HCT116 (cell line): ENCODE measurements at regions not wholly inside any gene's neighbourhood (a gene's known extent, or its start where the extent isn't known, plus 50 kb on each side); places are given as distances from the start of the nearest gene placed in this dataset.

Experiments
- ATAC-seq: fragments of 200-7000 bp; cut with Tn5 transposase; 2 replicates; pipeline ENCODE4 v1.9.1; 2020; ENCODE audit warnings: mild to moderate bottlenecking, moderate library complexity
- BruUV-seq: library from RNA; stranded (reverse); fragments of 400-500 nt; replicated peaks from 2 replicates; lab custom pipeline; 2021; lab: Mats Ljungman, UMichigan
- CTCF ChIA-PET: fragments of 300-600 bp; sonication (Branson Sonifier 250); formaldehyde crosslinking; loops from one replicate; lab custom pipeline; 2021; ENCODE audit warnings: antibody characterized with exemption; lab: Charles Lee
- POLR2A ChIA-PET: fragments of 300-600, 350-600 bp; sonication (Branson Sonifier 250); formaldehyde crosslinking; loops from one replicate; lab custom pipeline; 2021; ENCODE audit warnings: antibody characterized with exemption; lab: Charles Lee
- RAD21 ChIA-PET, 2 experiments: fragments of 300-600 bp; sonication (Branson Sonifier 250); formaldehyde crosslinking; loops; one replicate each; lab custom pipeline; 2023; ENCODE audit warnings: low total read pairs in 2 of 2; ENCODE audit not compliant: uncharacterized antibody in 2 of 2, unreplicated experiment in 2 of 2, low non-redundant PET in 1 of 2; lab: Charles Lee
- DNase-seq: peaks from one replicate; pipeline ENCODE4 v3.0.0-alpha.2; 2010; ENCODE audit warnings: low read depth, low spot score
- H2AFZ ChIP-seq: fragments of 200-600 bp; shearing (Covaris generic), sonication (generic); 2 replicates; pipeline ENCODE4 v1.6.1; 2017; ENCODE audit warnings: low read depth, mixed run types, mixed read lengths, antibody characterized with exemption, low read length; ENCODE audit not compliant: poor library complexity, severe bottlenecking
- H3K27ac ChIP-seq: 2 replicates; pipeline ENCODE4 v1.5.1; 2012; ENCODE audit warnings: low read depth, low read length
- H3K27me3 ChIP-seq: fragments of 200-600 bp; sonication (generic); 2 replicates; pipeline ENCODE4 v1.6.1; 2016; ENCODE audit warnings: mixed run types, low read length, mixed read lengths; ENCODE audit not compliant: insufficient read depth
- H3K36me3 ChIP-seq, 2 experiments: fragments of 200-500 bp in 1 of 2; fragments of 200-600 bp in 1 of 2; sonication (Bioruptor generic) in 1 of 2; sonication (generic) in 1 of 2; 2 replicates each; pipeline versions ENCODE4 v1.5.1 to v1.6.1; 2014 to 2016; ENCODE audit warnings: low read length in 2 of 2, inconsistent platforms in 1 of 2, mixed read lengths in 1 of 2, mixed run types in 1 of 2; ENCODE audit not compliant: insufficient read depth in 2 of 2, control insufficient read depth in 1 of 2
- H3K4me1 ChIP-seq, 2 experiments: fragments of 200-600 bp in 1 of 2; sonication (generic) in 1 of 2; 2 replicates each; pipeline versions ENCODE4 v1.5.1 to v1.6.1; 2012 to 2017; ENCODE audit warnings: low read length in 2 of 2, inconsistent platforms in 1 of 2, mild to moderate bottlenecking in 1 of 2, mixed read lengths in 1 of 2, mixed run types in 1 of 2, moderate library complexity in 1 of 2; ENCODE audit not compliant: insufficient read depth in 2 of 2, control insufficient read depth in 1 of 2
- H3K4me2 ChIP-seq: fragments of 200-600 bp; sonication (generic); 2 replicates; pipeline ENCODE4 v1.6.1; 2017; ENCODE audit warnings: mixed run types, low read length, mixed read lengths
- H3K4me3 ChIP-seq, 2 experiments: fragments of 200-600 bp in 1 of 2; sonication (generic) in 1 of 2; replicated peaks in 1 of 2; 2 replicates each; pipeline ENCODE4 v1.5.1; 2011 to 2016; ENCODE audit warnings: low read length in 2 of 2, control low read depth in 1 of 2, low read depth in 1 of 2, mild to moderate bottlenecking in 1 of 2, mixed read lengths in 1 of 2, mixed run types in 1 of 2
- H3K79me2 ChIP-seq: fragments of 200-600 bp; sonication (generic); 2 replicates; pipeline ENCODE4 v1.6.1; 2017; ENCODE audit warnings: mild to moderate bottlenecking, mixed run types, low read length, moderate library complexity, mixed read lengths; ENCODE audit not compliant: insufficient read depth
- H3K9ac ChIP-seq: fragments of 200-600 bp; sonication (generic); 2 replicates; pipeline ENCODE4 v1.6.1; 2016; ENCODE audit warnings: low read length, mixed read lengths
- H3K9me2 ChIP-seq: fragments of 200-600 bp; sonication (generic), shearing (Covaris generic); 2 replicates; pipeline ENCODE4 v1.6.1; 2017; ENCODE audit warnings: mixed run types, mild to moderate bottlenecking, moderate library complexity; ENCODE audit not compliant: insufficient read depth
- H3K9me3 ChIP-seq, 2 experiments: fragments of 200-500 bp in 1 of 2; fragments of 200-600 bp in 1 of 2; sonication (Bioruptor generic) in 1 of 2; sonication (generic) in 1 of 2; 2 replicates each; pipeline ENCODE4 v1.6.1; 2014 to 2017; ENCODE audit warnings: low read length in 2 of 2, mixed read lengths in 2 of 2, inconsistent platforms in 1 of 2, low read depth in 1 of 2, mild to moderate bottlenecking in 1 of 2, mixed run types in 1 of 2, moderate library complexity in 1 of 2; ENCODE audit not compliant: control insufficient read depth in 1 of 2, insufficient read depth in 1 of 2
- H4K20me1 ChIP-seq: fragments of 200-600 bp; sonication (generic), shearing (Covaris generic); 2 replicates; pipeline ENCODE4 v1.6.1; 2017; ENCODE audit warnings: mixed run types, mild to moderate bottlenecking, moderate library complexity; ENCODE audit not compliant: insufficient read depth
- ATF3 ChIP-seq: IDR thresholded peaks from 2 replicates; pipeline ENCODE4 v1.6.1; 2012
- EZH2phosphoT487 ChIP-seq: fragments of 200-600 bp; IDR thresholded peaks from 2 replicates; pipeline ENCODE4 v1.6.1; 2018; ENCODE audit warnings: antibody characterized with exemption, borderline replicate concordance
- FOSL1 ChIP-seq: IDR thresholded peaks from 2 replicates; pipeline ENCODE4 v1.6.1; 2012; ENCODE audit warnings: low read depth
- POLR2AphosphoS5 ChIP-seq: IDR thresholded peaks from 2 replicates; pipeline ENCODE4 v1.6.1; 2011; ENCODE audit warnings: mild to moderate bottlenecking, low read depth, low read length, moderate library complexity
- SP1 ChIP-seq: IDR thresholded peaks from 2 replicates; pipeline ENCODE4 v1.6.1; 2012; ENCODE audit warnings: low read depth
- SRF ChIP-seq: IDR thresholded peaks from 2 replicates; pipeline ENCODE4 v1.6.1; 2012; ENCODE audit warnings: low read depth
- ZBTB33 ChIP-seq: IDR thresholded peaks from 2 replicates; pipeline ENCODE4 v1.6.1; 2011; ENCODE audit warnings: mild to moderate bottlenecking, low read length, moderate library complexity; ENCODE audit not compliant: insufficient replicate concordance; ENCODE audit errors: extremely low read depth
- ZFX ChIP-seq: fragments of 450-650 bp; IDR thresholded peaks from 2 replicates; pipeline ENCODE4 v1.6.1; 2017
- intact Hi-C: fragments of 100-400 bp; cut with micrococcal nuclease; formaldehyde crosslinking; loops from 2 replicates; pipeline ENCODE4 v1.10.0; 2022
- TF ChIP-seq, protein P1 (sequence below): IDR thresholded peaks from 2 replicates; pipeline ENCODE4 v1.6.1; 2012; ENCODE audit warnings: low read depth

DNA sequence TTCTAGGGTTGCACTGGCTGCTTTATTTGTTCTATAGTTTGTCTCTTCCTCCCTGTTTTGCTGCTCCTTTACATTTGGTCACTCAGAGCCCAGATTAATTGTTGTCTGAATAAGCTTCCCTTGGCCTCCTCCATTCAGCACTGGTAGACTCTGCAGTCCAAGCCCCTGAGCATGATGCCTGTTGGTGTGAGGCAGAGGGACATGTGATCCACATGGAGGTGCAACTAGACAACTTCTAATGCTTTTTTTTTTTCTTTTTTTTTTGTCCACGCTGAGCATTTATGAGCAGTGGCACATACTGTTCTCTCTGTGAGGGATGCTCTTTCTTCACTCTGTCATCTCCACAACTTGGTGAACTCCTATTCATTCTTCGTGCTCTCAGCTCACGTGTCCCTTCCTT, 167.3 kb upstream of the TBC1D5 start:
- ChIA-PET CTCF (no interaction called here), RAD21 (no interaction called here)

GRCh38 chr3:17908399-17909191, 166.2 kb upstream of the TBC1D5 start:
- no TSS peak for BruUV-seq
- no peak overlapping the region for H2AFZ ChIP-seq

More for the DNA sequence above, 167.3 kb upstream of the TBC1D5 start:
- Histone ChIP-seq H2AFZ (no peak overlapping the region), H3K4me3 (no peak overlapping the region), H3K9me2 (no peaks in the 10 kb centered on the region), H3K4me1 (no peaks in the 10 kb centered on the region), H4K20me1 (no peaks in the 10 kb centered on the region), H3K79me2 (no peaks in the 10 kb centered on the region), H3K27ac (no peak overlapping the region), H3K9me3 (no peaks in the 10 kb centered on the region), H3K4me2 (no peak overlapping the region), H3K9ac (no peak overlapping the region), H3K36me3 (no peaks in the 10 kb centered on the region), H3K27me3 (no peaks in the 10 kb centered on the region)
- no peak for ATAC-seq
- TF ChIP-seq, protein P1, sequence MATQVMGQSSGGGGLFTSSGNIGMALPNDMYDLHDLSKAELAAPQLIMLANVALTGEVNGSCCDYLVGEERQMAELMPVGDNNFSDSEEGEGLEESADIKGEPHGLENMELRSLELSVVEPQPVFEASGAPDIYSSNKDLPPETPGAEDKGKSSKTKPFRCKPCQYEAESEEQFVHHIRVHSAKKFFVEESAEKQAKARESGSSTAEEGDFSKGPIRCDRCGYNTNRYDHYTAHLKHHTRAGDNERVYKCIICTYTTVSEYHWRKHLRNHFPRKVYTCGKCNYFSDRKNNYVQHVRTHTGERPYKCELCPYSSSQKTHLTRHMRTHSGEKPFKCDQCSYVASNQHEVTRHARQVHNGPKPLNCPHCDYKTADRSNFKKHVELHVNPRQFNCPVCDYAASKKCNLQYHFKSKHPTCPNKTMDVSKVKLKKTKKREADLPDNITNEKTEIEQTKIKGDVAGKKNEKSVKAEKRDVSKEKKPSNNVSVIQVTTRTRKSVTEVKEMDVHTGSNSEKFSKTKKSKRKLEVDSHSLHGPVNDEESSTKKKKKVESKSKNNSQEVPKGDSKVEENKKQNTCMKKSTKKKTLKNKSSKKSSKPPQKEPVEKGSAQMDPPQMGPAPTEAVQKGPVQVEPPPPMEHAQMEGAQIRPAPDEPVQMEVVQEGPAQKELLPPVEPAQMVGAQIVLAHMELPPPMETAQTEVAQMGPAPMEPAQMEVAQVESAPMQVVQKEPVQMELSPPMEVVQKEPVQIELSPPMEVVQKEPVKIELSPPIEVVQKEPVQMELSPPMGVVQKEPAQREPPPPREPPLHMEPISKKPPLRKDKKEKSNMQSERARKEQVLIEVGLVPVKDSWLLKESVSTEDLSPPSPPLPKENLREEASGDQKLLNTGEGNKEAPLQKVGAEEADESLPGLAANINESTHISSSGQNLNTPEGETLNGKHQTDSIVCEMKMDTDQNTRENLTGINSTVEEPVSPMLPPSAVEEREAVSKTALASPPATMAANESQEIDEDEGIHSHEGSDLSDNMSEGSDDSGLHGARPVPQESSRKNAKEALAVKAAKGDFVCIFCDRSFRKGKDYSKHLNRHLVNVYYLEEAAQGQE = no peak
- no peak for TF ChIP-seq SRF
- DNase-seq = no peak
- POLR2A ChIA-PET = no interaction called here
- intact Hi-C loops = no loop called here
- BruUV-seq = no TSS peak

More at GRCh38 chr3:17908399-17909191, 166.2 kb upstream of the TBC1D5 start:
- ATAC-seq (no peak), DNase-seq (no peak)
- no peaks in the 10 kb centered on the region for H4K20me1 ChIP-seq
- ChIA-PET POLR2A (no interaction called here), CTCF (no interaction called here), RAD21 (no interaction called here)
- H3K9me3 ChIP-seq = no peaks in the 10 kb centered on the region
- H3K27me3 ChIP-seq = no peaks in the 10 kb centered on the region
- H3K4me3 ChIP-seq = no peak overlapping the region
- H3K36me3 ChIP-seq = no peaks in the 10 kb centered on the region
- no peak overlapping the region for H3K27ac ChIP-seq
- H3K79me2 ChIP-seq = no peaks in the 10 kb centered on the region
- no peaks in the 10 kb centered on the region for H3K9me2 ChIP-seq
- H3K4me1 ChIP-seq = no peaks in the 10 kb centered on the region
- intact Hi-C loops = no loop called here
- TF ChIP-seq SP1 (no peak), POLR2AphosphoS5 (no peak), ZBTB33 (no peak), FOSL1 (no peak), EZH2phosphoT487 (no peak), ATF3 (no peak), ZFX (no peak)
- TF ChIP-seq, all 23 proteins: peak for 0
- Histone ChIP-seq H3K4me2 (no peak overlapping the region), H3K9ac (no peak overlapping the region)
